ENCODE measurements at regions not wholly inside any gene's neighbourhood (a gene's known extent, or its start where the extent isn't known, plus 50 kb on each side); places are given as distances from the start of the nearest gene placed in this dataset.

- no peak for TF ChIP-seq POLR2A (IDR thresholded peaks at IDR 0.05)
- no peak for TF ChIP-seq CTCF (IDR thresholded peaks at IDR 0.05)
These were observed 64.3 kb upstream of the RUFY1 start for GRCh38 chr5:179485845-179486575.
